Keratinocyte (primary cell): ENCODE measurements at regions not wholly inside any gene's neighbourhood (a gene's known extent, or its start where the extent isn't known, plus 50 kb on each side); places are given as distances from the start of the nearest gene placed in this dataset.

Source experiments
- DNase-seq: peaks from one replicate; pipeline ENCODE4 v3.0.0-alpha.2; 2011; ENCODE audit warnings: low read depth, missing footprints, low spot score
- FAIRE-seq: peaks from 2 replicates; lab custom pipeline; 2011; peaks lifted over from hg19 to GRCh38; lab: Jason Lieb, UNC
- H2AFZ ChIP-seq: 2 replicates; pipeline ENCODE4 v1.6.0; 2012; ENCODE audit warnings: low read length, control low read depth, inconsistent platforms; ENCODE audit not compliant: control insufficient read depth
- H3K27ac ChIP-seq: 2 replicates; pipeline ENCODE4 v1.5.1; 2011; ENCODE audit warnings: low read length; ENCODE audit not compliant: control insufficient read depth, insufficient read depth
- H3K27me3 ChIP-seq: 3 replicates; pipeline ENCODE4 v1.6.0; 2011; ENCODE audit warnings: low read length; ENCODE audit not compliant: control insufficient read depth, insufficient read depth; ENCODE audit errors: extremely low read depth
- H3K36me3 ChIP-seq, 2 experiments: 2 replicates in 1 of 2; 3 replicates in 1 of 2; pipeline ENCODE4 v1.5.1; 2011; ENCODE audit warnings: low read length in 2 of 2, mild to moderate bottlenecking in 1 of 2; ENCODE audit not compliant: control insufficient read depth in 2 of 2, insufficient read depth in 2 of 2; ENCODE audit errors: extremely low read depth in 1 of 2
- H3K4me1 ChIP-seq: 3 replicates; pipeline ENCODE4 v1.5.1; 2011; ENCODE audit warnings: low read length; ENCODE audit not compliant: control insufficient read depth, insufficient read depth; ENCODE audit errors: extremely low read depth
- H3K4me2 ChIP-seq: 3 replicates; pipeline ENCODE4 v1.6.0; 2011; ENCODE audit warnings: low read depth, low read length; ENCODE audit not compliant: control insufficient read depth, insufficient read depth; ENCODE audit errors: extremely low read depth
- H3K4me3 ChIP-seq, 3 experiments: fragments of 200-600 bp in 1 of 3; sonication (generic) in 1 of 3; 2 replicates in 2 of 3; 3 replicates in 1 of 3; pipeline ENCODE4 v1.5.1; 2011 to 2016; ENCODE audit warnings: low read length in 3 of 3, mild to moderate bottlenecking in 3 of 3, control low read depth in 2 of 3, inconsistent platforms in 1 of 3, low read depth in 1 of 3, mixed read lengths in 1 of 3, mixed run types in 1 of 3, moderate library complexity in 1 of 3; ENCODE audit not compliant: control insufficient read depth in 2 of 3, insufficient read depth in 2 of 3; ENCODE audit errors: extremely low read depth in 1 of 3
- H3K79me2 ChIP-seq: 2 replicates; pipeline ENCODE4 v1.6.0; 2012; ENCODE audit warnings: low read length; ENCODE audit not compliant: control insufficient read depth, insufficient read depth
- H3K9ac ChIP-seq: 3 replicates; pipeline ENCODE4 v1.6.0; 2011; ENCODE audit warnings: low read length; ENCODE audit not compliant: control insufficient read depth, insufficient read depth; ENCODE audit errors: extremely low read depth
- H3K9me1 ChIP-seq: 3 replicates; pipeline ENCODE4 v1.6.0; 2011; ENCODE audit warnings: low read length; ENCODE audit not compliant: control insufficient read depth, insufficient read depth; ENCODE audit errors: extremely low read depth
- H3K9me3 ChIP-seq: 2 replicates; pipeline ENCODE4 v1.5.1; 2012; ENCODE audit warnings: low read depth, low read length; ENCODE audit not compliant: control insufficient read depth
- H4K20me1 ChIP-seq: 3 replicates; pipeline ENCODE4 v1.6.0; 2011; ENCODE audit warnings: low read length; ENCODE audit not compliant: control insufficient read depth, insufficient read depth; ENCODE audit errors: extremely low read depth
- CTCF ChIP-seq, 3 experiments: IDR thresholded peaks in 1 of 3; conservative IDR thresholded peaks in 1 of 3; optimal IDR thresholded peaks in 1 of 3; 2 replicates in 2 of 3; 3 replicates in 1 of 3; pipeline versions ENCODE3 to v1.5.1; 2011; ENCODE audit warnings: low read length in 3 of 3, mild to moderate bottlenecking in 3 of 3, moderate library complexity in 2 of 3, control low read depth in 1 of 3, inconsistent platforms in 1 of 3; ENCODE audit not compliant: insufficient read depth in 2 of 3; ENCODE audit errors: extremely low read depth in 1 of 3
- EZH2 ChIP-seq: IDR thresholded peaks from one replicate; pipeline ENCODE4 v1.6.1; 2012; ENCODE audit warnings: inconsistent platforms, mild to moderate bottlenecking, low read length, moderate library complexity
- dilution Hi-C: fragments of 300-500 bp; cut with MboI; formaldehyde crosslinking; loops from one replicate; pipeline ENCODE4 v1.7.0; 2020; ENCODE audit warnings: low sequenced_read_pairs; ENCODE audit not compliant: extremely low pct_ligation_motif_present

GRCh38 chr6:141261016-141261671, 871.6 kb upstream of the GJE1 start:
- dilution Hi-C loops: no loop called here
- FAIRE-seq: no peak

GRCh38 chr6:141260627-141261015, 872.1 kb upstream of the GJE1 start:
- TF ChIP-seq CTCF (optimal IDR thresholded peaks at IDR 0.05 in 1 of 3, IDR thresholded peaks at IDR 0.05 in 1 of 3, conservative IDR thresholded peaks at IDR 0.05 in 1 of 3; ENCODE audit: extremely low read depth in 1 of 3, insufficient read depth in 2 of 3, low read length in 3 of 3) (no peak), EZH2 (no peak)
- Histone ChIP-seq H3K9ac (no peak overlapping the region), H3K27ac (no peak overlapping the region), H3K4me2 (no peak overlapping the region), H3K4me1 (no peaks in the 10 kb centered on the region), H4K20me1 (no peaks in the 10 kb centered on the region), H3K79me2 (no peaks in the 10 kb centered on the region), H3K9me1 (no peaks in the 10 kb centered on the region), H3K4me3 (no peak overlapping the region), H3K9me3 (no peaks in the 10 kb centered on the region), H2AFZ (no peak overlapping the region), H3K36me3 (no peaks in the 10 kb centered on the region), H3K27me3 (no peaks in the 10 kb centered on the region)
- dilution Hi-C loops: no loop called here
- FAIRE-seq (no peak), DNase-seq (no peak)

More at GRCh38 chr6:141261016-141261671, 871.6 kb upstream of the GJE1 start:
- no peaks in the 10 kb centered on the region for H3K4me1 ChIP-seq
- TF ChIP-seq EZH2: no peak
- no peak for TF ChIP-seq CTCF (optimal IDR thresholded peaks at IDR 0.05 in 1 of 3, IDR thresholded peaks at IDR 0.05 in 1 of 3, conservative IDR thresholded peaks at IDR 0.05 in 1 of 3; ENCODE audit: extremely low read depth in 1 of 3, insufficient read depth in 2 of 3, low read length in 3 of 3)
- no peak overlapping the region for H3K4me2 ChIP-seq
- no peak overlapping the region for H3K27ac ChIP-seq
- no peaks in the 10 kb centered on the region for H3K27me3 ChIP-seq
- no peak for DNase-seq
- H3K9me3 ChIP-seq: no peaks in the 10 kb centered on the region
- no peaks in the 10 kb centered on the region for H3K79me2 ChIP-seq
- no peak overlapping the region for H3K9ac ChIP-seq
- H3K9me1 ChIP-seq: no peaks in the 10 kb centered on the region
- no peak overlapping the region for H3K4me3 ChIP-seq
- no peaks in the 10 kb centered on the region for H3K36me3 ChIP-seq
- H4K20me1 ChIP-seq: no peaks in the 10 kb centered on the region
- peak overlapping the region; percentile 33 for H2AFZ ChIP-seq
